ENCODE measurements at regions not wholly inside any gene's neighbourhood (a gene's known extent, or its start where the extent isn't known, plus 50 kb on each side); places are given as distances from the start of the nearest gene placed in this dataset.

DNA sequence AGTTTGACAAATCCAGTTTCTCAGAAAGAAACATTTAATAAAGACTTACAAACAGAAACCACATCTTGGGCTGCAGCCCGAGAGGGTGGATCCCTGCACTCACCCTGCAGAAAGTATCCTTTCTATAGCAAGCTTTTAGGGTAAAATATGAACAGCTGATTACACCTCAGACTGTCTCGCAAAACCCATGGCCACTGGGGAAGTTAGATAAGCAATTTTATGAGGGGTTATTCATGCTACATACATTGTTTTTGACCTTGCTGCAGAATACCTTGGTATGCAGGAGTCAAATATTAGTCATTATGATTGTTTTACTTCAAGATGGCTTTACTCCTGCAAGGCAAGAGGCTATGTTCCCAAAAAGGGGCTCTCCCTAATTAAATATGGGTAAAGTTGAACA is 126.9 kb downstream of the OR2B2 start:
- no peak for DNase-seq (ENCODE audit: low read depth)
- TF ChIP-seq, protein P1, sequence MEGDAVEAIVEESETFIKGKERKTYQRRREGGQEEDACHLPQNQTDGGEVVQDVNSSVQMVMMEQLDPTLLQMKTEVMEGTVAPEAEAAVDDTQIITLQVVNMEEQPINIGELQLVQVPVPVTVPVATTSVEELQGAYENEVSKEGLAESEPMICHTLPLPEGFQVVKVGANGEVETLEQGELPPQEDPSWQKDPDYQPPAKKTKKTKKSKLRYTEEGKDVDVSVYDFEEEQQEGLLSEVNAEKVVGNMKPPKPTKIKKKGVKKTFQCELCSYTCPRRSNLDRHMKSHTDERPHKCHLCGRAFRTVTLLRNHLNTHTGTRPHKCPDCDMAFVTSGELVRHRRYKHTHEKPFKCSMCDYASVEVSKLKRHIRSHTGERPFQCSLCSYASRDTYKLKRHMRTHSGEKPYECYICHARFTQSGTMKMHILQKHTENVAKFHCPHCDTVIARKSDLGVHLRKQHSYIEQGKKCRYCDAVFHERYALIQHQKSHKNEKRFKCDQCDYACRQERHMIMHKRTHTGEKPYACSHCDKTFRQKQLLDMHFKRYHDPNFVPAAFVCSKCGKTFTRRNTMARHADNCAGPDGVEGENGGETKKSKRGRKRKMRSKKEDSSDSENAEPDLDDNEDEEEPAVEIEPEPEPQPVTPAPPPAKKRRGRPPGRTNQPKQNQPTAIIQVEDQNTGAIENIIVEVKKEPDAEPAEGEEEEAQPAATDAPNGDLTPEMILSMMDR (IDR thresholded peaks at IDR 0.05; ENCODE audit: insufficient read depth, low read depth, low read length, missing control alignments) = no peak
- no peak overlapping the region for H3K4me3 ChIP-seq (ENCODE audit: low read depth, low read length)

GRCh38 chr6:27782748-27783147 is 129.4 kb downstream of the OR2B2 start:
- no peak for DNase-seq (ENCODE audit: low read depth)
- no peak overlapping the region for H3K4me3 ChIP-seq (ENCODE audit: low read depth, low read length)
- TF ChIP-seq, protein P1 (IDR thresholded peaks at IDR 0.05; ENCODE audit: insufficient read depth, low read depth, low read length, missing control alignments) = no peak

- DNase-seq (ENCODE audit: low read depth) = no peak
- H3K4me3 ChIP-seq (ENCODE audit: low read depth, low read length) = no peak overlapping the region
- TF ChIP-seq, protein P1 (IDR thresholded peaks at IDR 0.05; ENCODE audit: insufficient read depth, low read depth, low read length, missing control alignments) = no peak
These were observed 133.4 kb downstream of the OR2B2 start for GRCh38 chr6:27778625-27779417.

GRCh38 chr6:27777614-27778355 is 134.4 kb downstream of the OR2B2 start:
- no peak overlapping the region for H3K4me3 ChIP-seq (ENCODE audit: low read depth, low read length)
- peak; percentile 40 for DNase-seq (ENCODE audit: low read depth)
- TF ChIP-seq, protein P1 (IDR thresholded peaks at IDR 0.05; ENCODE audit: insufficient read depth, low read depth, low read length, missing control alignments) = no peak

DNA sequence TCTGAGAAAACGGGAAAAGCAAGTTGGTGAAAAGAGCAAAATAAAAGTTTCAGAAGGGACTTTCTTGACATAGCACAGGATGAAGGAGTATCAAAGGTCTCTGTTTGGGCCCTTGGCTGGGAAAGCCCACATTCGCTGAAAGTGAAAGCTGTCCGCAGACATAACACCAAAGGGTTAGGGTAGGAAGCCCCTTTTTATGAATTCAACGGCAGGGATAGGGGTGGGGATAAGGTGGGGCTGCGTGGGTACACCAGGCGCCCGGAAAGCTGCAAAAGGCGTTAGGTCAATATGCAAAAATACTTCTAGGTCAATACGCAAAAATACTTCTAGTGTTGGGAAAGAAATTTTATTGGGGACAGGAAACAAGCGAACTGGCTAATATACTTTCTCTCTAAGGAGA is 135.1 kb downstream of the OR2B2 start:
- H3K4me3 ChIP-seq (ENCODE audit: low read depth, low read length) = no peak overlapping the region
- TF ChIP-seq, protein P1 (IDR thresholded peaks at IDR 0.05; ENCODE audit: insufficient read depth, low read depth, low read length, missing control alignments) = no peak
- peak; percentile 53 for DNase-seq (ENCODE audit: low read depth)

- H3K4me3 ChIP-seq (ENCODE audit: low read depth, low read length) = no peak overlapping the region
- DNase-seq (ENCODE audit: low read depth) = no peak
- TF ChIP-seq, protein P1 (IDR thresholded peaks at IDR 0.05; ENCODE audit: insufficient read depth, low read depth, low read length, missing control alignments) = no peak
These were observed 135.7 kb downstream of the OR2B2 start for GRCh38 chr6:27776504-27776903.
